Small intestine (tissue), 7 donors: ENCODE measurements at regions not wholly inside any gene's neighbourhood (a gene's known extent, or its start where the extent isn't known, plus 50 kb on each side); places are given as distances from the start of the nearest gene placed in this dataset.
A peak's percentile ranks its signal among the peaks of the same experiment; 100 is the strongest.

Source experiments
- DNase-seq, 2 donors: peaks; one replicate each; pipeline versions ENCODE4 v3.0.0 to v3.0.0-alpha.2; 2013
- FAIRE-seq: peaks from 2 replicates; lab custom pipeline; 2012; peaks lifted over from hg19 to GRCh38; lab: Jason Lieb, UNC
- H3K27ac ChIP-seq, 3 donors: one replicate each; pipeline ENCODE4 v1.5.1; 2013; ENCODE audit warnings: low read length in 2 of 3, mild to moderate bottlenecking in 2 of 3, control low read depth in 1 of 3, inconsistent platforms in 1 of 3, low read depth in 1 of 3, moderate library complexity in 1 of 3
- H3K27me3 ChIP-seq, 3 donors: one replicate each; pipeline ENCODE4 v1.6.1; 2013; ENCODE audit warnings: low read length in 3 of 3, inconsistent platforms in 1 of 3; ENCODE audit not compliant: control insufficient read depth in 3 of 3, insufficient read depth in 3 of 3
- H3K36me3 ChIP-seq, 3 donors: one replicate each; pipeline ENCODE4 v1.6.1; 2013; ENCODE audit warnings: low read length in 3 of 3, inconsistent platforms in 1 of 3, low read depth in 1 of 3, mild to moderate bottlenecking in 1 of 3, moderate library complexity in 1 of 3; ENCODE audit not compliant: control insufficient read depth in 3 of 3, insufficient read depth in 2 of 3
- H3K4me1 ChIP-seq, 3 donors: one replicate each; pipeline ENCODE4 v1.6.1; 2013; ENCODE audit warnings: low read length in 2 of 3, inconsistent platforms in 1 of 3, low read depth in 1 of 3, mild to moderate bottlenecking in 1 of 3, moderate library complexity in 1 of 3; ENCODE audit not compliant: control insufficient read depth in 3 of 3, insufficient read depth in 2 of 3
- H3K4me3 ChIP-seq, 3 donors: one replicate each; pipeline ENCODE4 v1.5.1; 2013; ENCODE audit warnings: low read length in 3 of 3, control low read depth in 1 of 3, inconsistent platforms in 1 of 3, low read depth in 1 of 3, mild to moderate bottlenecking in 1 of 3, moderate library complexity in 1 of 3
- H3K9me3 ChIP-seq, 2 donors: one replicate each; pipeline ENCODE4 v1.6.1; 2013; ENCODE audit warnings: low read depth in 1 of 2, low read length in 1 of 2; ENCODE audit not compliant: control insufficient read depth in 2 of 2, insufficient read depth in 1 of 2
- WGBS, 3 donors: extraction: QIAGEN DNeasy Blood & Tissue Kit; methylation state at CpG; one replicate each; pipeline ENCODE4 v1.1.7; 2013; 5-methylcytosine and 5-hydroxymethylcytosine counted together
- donor health status: healthy with polysubstance abuse.
- donor health status: control.
- donor health status: control.
- donor health status: Bipolar disorder and iron deficiency.
- donor health status: healthy.

DNA sequence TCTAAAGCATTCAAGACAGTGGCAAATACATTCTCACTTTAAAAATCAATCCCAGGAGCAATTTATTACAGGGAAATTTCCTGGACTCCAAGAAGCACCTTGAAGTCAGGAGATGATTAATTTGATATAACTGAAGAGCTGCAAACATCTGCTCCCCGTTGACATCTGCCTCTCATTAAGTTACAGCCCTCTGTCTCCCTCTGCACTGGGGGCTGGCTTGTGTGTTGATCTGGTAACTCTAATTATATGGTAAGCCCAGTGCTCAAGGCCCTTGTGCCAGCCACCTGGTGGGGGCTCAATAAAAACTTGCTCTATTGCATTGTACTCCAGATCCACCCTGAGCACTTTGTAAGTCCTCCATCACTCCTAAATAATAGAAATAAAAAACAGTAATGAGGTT lies 131.1 kb upstream of the ZNF462 start:
- Histone ChIP-seq H3K36me3 (no peaks in the 10 kb centered on the region), H3K4me3 (no peak overlapping the region), H3K4me1 (no peaks in the 10 kb centered on the region), H3K9me3 (no peaks in the 10 kb centered on the region), H3K27me3 (no peaks in the 10 kb centered on the region), H3K27ac (no peak overlapping the region)
- 13 to 19% (median 15%) methylated on average over 1 of the region's 1 CpG for WGBS, 3 donors
- FAIRE-seq (no peak), DNase-seq (no peak)

DNA sequence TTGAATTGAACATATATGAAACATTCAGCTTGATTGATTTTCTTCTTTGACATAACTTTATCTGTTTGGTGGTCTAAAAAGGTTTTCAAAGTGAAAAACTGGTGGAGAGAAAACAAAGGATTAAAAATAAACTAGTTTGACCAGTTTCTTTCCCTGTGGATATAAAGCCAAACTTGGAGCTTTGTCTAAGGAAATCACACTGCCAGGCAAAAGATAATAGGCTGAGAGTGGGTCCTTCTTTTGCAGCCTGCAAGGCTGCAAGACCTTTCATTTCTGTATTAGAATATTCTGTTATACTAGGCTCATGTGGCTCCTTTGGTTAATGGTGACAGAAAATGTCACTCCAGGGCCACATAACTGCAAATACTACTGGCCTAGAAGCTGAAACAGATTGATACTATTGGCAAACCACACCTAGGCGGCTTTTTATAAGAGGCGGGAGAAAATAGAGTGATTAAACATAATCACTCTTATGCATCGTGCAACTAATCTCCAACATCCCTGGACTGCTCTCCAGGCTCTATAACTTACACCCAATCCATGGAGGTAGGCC lies 129.1 kb upstream of the ZNF462 start:
- H3K9me3 ChIP-seq = no peaks in the 10 kb centered on the region

GRCh38 chr9:106737516-106737915 lies 125.5 kb upstream of the ZNF462 start:
- 71 to 79% (median 78%) methylated on average over 3 of the region's 3 CpGs for WGBS, 3 donors
- no peak overlapping the region for H3K27ac ChIP-seq
- no peaks in the 10 kb centered on the region for H3K27me3 ChIP-seq
- no peaks in the 10 kb centered on the region for H3K36me3 ChIP-seq
- no peak overlapping the region for H3K4me3 ChIP-seq
- FAIRE-seq = no peak
- no peaks in the 10 kb centered on the region for H3K9me3 ChIP-seq
- DNase-seq = no peak
- no peaks in the 10 kb centered on the region for H3K4me1 ChIP-seq

More for the DNA sequence above, 129.1 kb upstream of the ZNF462 start:
- Histone ChIP-seq H3K27ac (no peak overlapping the region), H3K4me3 (no peak overlapping the region), H3K27me3 (no peaks in the 10 kb centered on the region), H3K36me3 (no peaks in the 10 kb centered on the region), H3K4me1 (no peaks in the 10 kb centered on the region)
- 62 to 84% (median 83%) methylated on average over 3 of the region's 3 CpGs for WGBS, 3 donors
- DNase-seq (no peak), FAIRE-seq (no peak)

- H3K4me3 ChIP-seq = no peak overlapping the region
- 91 to 100% (median 96%) methylated on average over 1 of the region's 1 CpG for WGBS, 3 donors
- no peaks in the 10 kb centered on the region for H3K27me3 ChIP-seq
- FAIRE-seq = no peak
- no peaks in the 10 kb centered on the region for H3K36me3 ChIP-seq
- no peaks in the 10 kb centered on the region for H3K9me3 ChIP-seq
- no peak for DNase-seq
- no peaks in the 10 kb centered on the region for H3K4me1 ChIP-seq
- no peak overlapping the region for H3K27ac ChIP-seq
Measured at GRCh38 chr9:106738109-106738508, 124.9 kb upstream of the ZNF462 start.

DNA sequence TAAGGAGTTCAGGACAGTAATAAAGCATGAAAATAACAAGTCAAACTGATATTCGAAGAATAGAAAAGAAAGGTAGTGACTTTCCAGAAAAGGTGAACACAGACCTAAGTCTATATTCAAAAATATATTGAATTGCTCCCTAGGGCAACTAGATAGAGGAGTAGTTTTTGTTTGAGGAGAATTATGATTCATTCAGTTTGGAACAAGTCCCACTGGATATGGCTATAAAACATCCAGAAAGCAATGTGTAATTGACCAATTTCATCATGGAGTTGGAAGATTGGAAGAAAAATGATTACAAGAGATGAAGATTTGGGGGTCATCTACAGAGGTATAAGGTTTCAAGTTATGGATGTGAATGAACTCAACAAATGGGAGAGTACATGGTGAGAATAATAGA lies 117.5 kb upstream of the ZNF462 start:
- WGBS, 3 donors = 69 to 88% (median 85%) methylated on average over 1 of the region's 1 CpG
- H3K4me1 ChIP-seq = no peaks in the 10 kb centered on the region
- no peaks in the 10 kb centered on the region for H3K9me3 ChIP-seq
- H3K27me3 ChIP-seq = no peaks in the 10 kb centered on the region
- FAIRE-seq (no peak), DNase-seq (no peak)
- H3K27ac ChIP-seq = no peak overlapping the region
- no peak overlapping the region for H3K4me3 ChIP-seq
- no peaks in the 10 kb centered on the region for H3K36me3 ChIP-seq

- H3K9me3 ChIP-seq = no peaks in the 10 kb centered on the region
- no peak for FAIRE-seq
- H3K4me1 ChIP-seq = no peaks in the 10 kb centered on the region
- no peaks in the 10 kb centered on the region for H3K27me3 ChIP-seq
- no peak overlapping the region for H3K27ac ChIP-seq
- no peak for DNase-seq
- H3K4me3 ChIP-seq = no peak overlapping the region
- no peaks in the 10 kb centered on the region for H3K36me3 ChIP-seq
Measured at GRCh38 chr9:106745876-106746275, 117.1 kb upstream of the ZNF462 start.

DNA sequence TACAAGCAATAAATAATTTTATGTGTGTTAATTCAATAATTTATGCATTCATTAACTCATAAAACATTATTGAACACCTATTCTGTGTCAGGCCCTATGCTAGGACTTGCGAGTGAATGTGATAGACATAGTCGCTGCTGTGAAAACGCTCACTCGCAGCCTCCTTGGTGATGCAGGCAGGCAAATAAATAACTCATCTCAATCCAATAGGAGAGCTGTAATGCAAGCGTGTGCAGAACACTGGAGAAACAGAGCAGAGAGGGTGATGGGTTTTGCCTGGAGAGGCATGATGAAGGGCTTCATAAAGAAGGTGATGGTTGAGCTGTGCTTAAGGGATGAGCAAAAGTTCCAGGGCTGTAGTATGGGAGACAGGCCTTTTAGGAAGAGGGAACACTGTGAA lies 111.3 kb upstream of the ZNF462 start:
- DNase-seq = no peak
- no peak overlapping the region for H3K4me3 ChIP-seq
- H3K27ac ChIP-seq = no peak overlapping the region
- H3K4me1 ChIP-seq = no peaks in the 10 kb centered on the region
- FAIRE-seq = no peak
- no peaks in the 10 kb centered on the region for H3K9me3 ChIP-seq
- no peaks in the 10 kb centered on the region for H3K36me3 ChIP-seq
- no peaks in the 10 kb centered on the region for H3K27me3 ChIP-seq
- WGBS, 3 donors = 78 to 83% (median 80%) methylated on average over 5 of the region's 5 CpGs

DNA sequence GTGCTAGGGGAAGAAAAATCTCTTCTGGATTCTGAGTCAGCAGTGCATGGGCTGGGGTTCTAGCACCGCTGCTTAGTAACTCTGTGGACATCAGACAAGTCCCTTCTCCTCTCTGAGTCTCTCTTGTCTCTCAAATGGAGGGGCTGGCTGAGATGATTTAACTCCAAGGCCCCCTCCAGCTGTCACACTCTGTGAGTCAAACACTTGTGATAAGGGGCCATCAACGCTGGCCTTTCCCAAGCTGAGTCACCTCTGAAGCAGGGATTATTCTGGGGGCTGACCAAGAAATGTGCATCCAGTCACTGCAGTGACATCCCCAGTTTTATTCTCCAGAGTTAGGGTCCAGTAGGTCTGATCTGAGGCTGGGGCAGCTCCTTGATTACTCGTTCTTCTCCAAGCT lies 110.4 kb upstream of the ZNF462 start:
- Histone ChIP-seq H3K27ac (no peak overlapping the region), H3K36me3 (no peaks in the 10 kb centered on the region), H3K9me3 (no peaks in the 10 kb centered on the region), H3K4me1 (no peaks in the 10 kb centered on the region), H3K27me3 (no peaks in the 10 kb centered on the region), H3K4me3 (no peak overlapping the region)
- 54 to 59% (median 56%) methylated on average over 3 of the region's 3 CpGs for WGBS, 3 donors
- FAIRE-seq = no peak
- no peak for DNase-seq

GRCh38 chr9:106753155-106753671 lies 109.8 kb upstream of the ZNF462 start:
- no peak overlapping the region for H3K27ac ChIP-seq
- 34 to 57% (median 48%) methylated on average over 4 of the region's 4 CpGs for WGBS, 3 donors
- H3K36me3 ChIP-seq = no peaks in the 10 kb centered on the region
- no peaks in the 10 kb centered on the region for H3K27me3 ChIP-seq
- no peaks in the 10 kb centered on the region for H3K4me1 ChIP-seq
- no peak overlapping the region for H3K4me3 ChIP-seq
- no peaks in the 10 kb centered on the region for H3K9me3 ChIP-seq
- FAIRE-seq (no peak), DNase-seq (peak in 1 of 2 donors; percentile 26)
